SK-N-SH treated with all-trans-retinoic acid at 6 μM for 48 hours (cell line): ENCODE measurements at regions not wholly inside any gene's neighbourhood (a gene's known extent, or its start where the extent isn't known, plus 50 kb on each side); places are given as distances from the start of the nearest gene placed in this dataset.

Experiments used
- ATAC-seq: fragments of 200-7000 bp; cut with Tn5 transposase; 3 replicates; pipeline ENCODE4 v1.9.1; 2020; ENCODE audit warnings: mild to moderate bottlenecking, moderate library complexity
- ARNTL ChIP-seq: fragments of 450-650 bp; formaldehyde crosslinking; IDR thresholded peaks from 2 replicates; pipeline ENCODE4 v1.5.0; 2020; ENCODE audit warnings: low read depth, mild to moderate bottlenecking, moderate library complexity, borderline replicate concordance
- BACH2 ChIP-seq: fragments of 250-450 bp; sonication (Bioruptor Pico); IDR thresholded peaks from 2 replicates; pipeline ENCODE4 v1.9.0; 2021; ENCODE audit warnings: mild to moderate bottlenecking, borderline replicate concordance
- CSDC2 ChIP-seq: fragments of 250-450 bp; sonication (Bioruptor Pico); IDR thresholded peaks from 2 replicates; pipeline ENCODE4 v1.5.0; 2020; ENCODE audit warnings: mild to moderate bottlenecking, moderate library complexity
- ESRRG ChIP-seq: fragments of 250-450 bp; sonication (Bioruptor Pico); IDR thresholded peaks from 2 replicates; pipeline ENCODE4 v1.6.1; 2021; ENCODE audit warnings: mild to moderate bottlenecking
- GLIS3 ChIP-seq: fragments of 250-450 bp; sonication (Bioruptor Pico); IDR thresholded peaks from 2 replicates; pipeline ENCODE4 v1.5.0; 2020; ENCODE audit warnings: mild to moderate bottlenecking, moderate library complexity
- ISL1 ChIP-seq: fragments of 250-450 bp; sonication (Bioruptor Pico); IDR thresholded peaks from 2 replicates; pipeline ENCODE4 v2.1.2; 2022; ENCODE audit warnings: mild to moderate bottlenecking, moderate library complexity
- OSR1 ChIP-seq: fragments of 250-450 bp; sonication (Bioruptor Pico); IDR thresholded peaks from 2 replicates; pipeline ENCODE4 v1.8.0; 2022; ENCODE audit warnings: moderate library complexity, mild to moderate bottlenecking, inconsistent platforms
- PPARA ChIP-seq: fragments of 250-450 bp; sonication (Bioruptor Pico); IDR thresholded peaks from 2 replicates; pipeline ENCODE4 v1.5.0; 2020; ENCODE audit warnings: mild to moderate bottlenecking, borderline replicate concordance
- RARB ChIP-seq: fragments of 250-450 bp; sonication (Bioruptor Pico); IDR thresholded peaks from 2 replicates; pipeline ENCODE4 v1.8.0; 2021; ENCODE audit warnings: mild to moderate bottlenecking, moderate library complexity
- SNAI2 ChIP-seq: fragments of 250-450 bp; sonication (Bioruptor Pico); IDR thresholded peaks from 2 replicates; pipeline ENCODE4 v1.5.0; 2020; ENCODE audit warnings: mild to moderate bottlenecking, moderate library complexity
- TCF4 ChIP-seq: fragments of 250-450 bp; sonication (Bioruptor Pico); IDR thresholded peaks from 2 replicates; pipeline ENCODE4 v1.8.0; 2021; ENCODE audit warnings: mild to moderate bottlenecking, moderate library complexity, borderline replicate concordance
- TOX ChIP-seq: fragments of 250-450 bp; sonication (Bioruptor Pico); IDR thresholded peaks from 2 replicates; pipeline ENCODE4 v1.8.0; 2021; ENCODE audit warnings: mild to moderate bottlenecking, moderate library complexity, borderline replicate concordance
- ZC3H10 ChIP-seq: fragments of 250-450 bp; sonication (Bioruptor Pico); IDR thresholded peaks from 2 replicates; pipeline ENCODE4 v1.5.1; 2021; ENCODE audit warnings: mild to moderate bottlenecking, moderate library complexity
- ZFP3 ChIP-seq: fragments of 250-450 bp; sonication (Bioruptor Pico); IDR thresholded peaks from 2 replicates; pipeline ENCODE4 v1.5.0; 2020; ENCODE audit warnings: mild to moderate bottlenecking, moderate library complexity
- ZFP30 ChIP-seq: fragments of 450-650 bp; formaldehyde crosslinking; IDR thresholded peaks from 2 replicates; pipeline ENCODE4 v1.5.0; 2022; ENCODE audit warnings: mild to moderate bottlenecking, moderate library complexity
- ZNF565 ChIP-seq: fragments of 450-650 bp; formaldehyde crosslinking; conservative IDR thresholded peaks from 2 replicates; pipeline ENCODE4 v1.5.0; 2020; ENCODE audit warnings: low read depth, mild to moderate bottlenecking, moderate library complexity
- ZNF70 ChIP-seq: fragments of 450-650 bp; formaldehyde crosslinking; IDR thresholded peaks from 2 replicates; pipeline ENCODE4 v1.5.0; 2020; ENCODE audit warnings: mild to moderate bottlenecking, moderate library complexity
- ZNF8 ChIP-seq: fragments of 450-650 bp; formaldehyde crosslinking; IDR thresholded peaks from 2 replicates; pipeline ENCODE4 v1.5.0; 2020; ENCODE audit warnings: mild to moderate bottlenecking, moderate library complexity
- TF ChIP-seq, protein P1 (sequence below): fragments of 250-450 bp; sonication (Bioruptor Pico); IDR thresholded peaks from 2 replicates; pipeline ENCODE4 v1.8.0; 2020; ENCODE audit warnings: mild to moderate bottlenecking, moderate library complexity, borderline replicate concordance
- TF ChIP-seq, protein P2 (sequence below): fragments of 250-450 bp; sonication (Bioruptor Pico); IDR thresholded peaks from 2 replicates; pipeline ENCODE4 v1.8.0; 2021; ENCODE audit warnings: low read depth, mild to moderate bottlenecking, moderate library complexity, borderline replicate concordance
- TF ChIP-seq, protein P3 (sequence below): fragments of 250-450 bp; sonication (Bioruptor Pico); IDR thresholded peaks from 2 replicates; pipeline ENCODE4 v1.5.0; 2020; ENCODE audit warnings: mild to moderate bottlenecking, moderate library complexity
- TF ChIP-seq, protein P4 (sequence below): fragments of 250-450 bp; sonication (Bioruptor Pico); IDR thresholded peaks from 2 replicates; pipeline ENCODE4 v1.5.1; 2021; ENCODE audit warnings: mild to moderate bottlenecking, moderate library complexity

DNA sequence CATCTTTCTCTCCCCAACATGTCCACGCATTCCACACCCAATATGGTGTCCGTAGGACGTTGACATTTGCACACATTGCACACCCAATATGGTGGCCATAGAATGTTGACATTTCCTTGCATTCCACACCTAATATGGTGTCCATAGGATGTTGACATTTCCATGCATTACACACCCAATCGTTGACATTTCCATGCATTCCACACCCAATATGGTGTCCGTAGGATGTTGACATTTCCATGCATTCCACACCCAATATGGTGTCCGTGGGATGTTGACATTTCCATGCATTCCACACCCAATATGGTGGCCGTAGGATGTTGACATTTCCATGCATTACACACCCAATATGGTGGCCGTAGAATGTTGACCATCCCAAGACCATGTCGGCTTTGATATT, 88.4 kb upstream of the SHOX start:
- TF ChIP-seq ZNF565 (CRISPR knock-in tag) = no peak
- no peak for TF ChIP-seq RARB (CRISPR knock-in tag)
- no peak for TF ChIP-seq ZNF70 (CRISPR knock-in tag)
- no peak for TF ChIP-seq PPARA
- TF ChIP-seq, protein P1, sequence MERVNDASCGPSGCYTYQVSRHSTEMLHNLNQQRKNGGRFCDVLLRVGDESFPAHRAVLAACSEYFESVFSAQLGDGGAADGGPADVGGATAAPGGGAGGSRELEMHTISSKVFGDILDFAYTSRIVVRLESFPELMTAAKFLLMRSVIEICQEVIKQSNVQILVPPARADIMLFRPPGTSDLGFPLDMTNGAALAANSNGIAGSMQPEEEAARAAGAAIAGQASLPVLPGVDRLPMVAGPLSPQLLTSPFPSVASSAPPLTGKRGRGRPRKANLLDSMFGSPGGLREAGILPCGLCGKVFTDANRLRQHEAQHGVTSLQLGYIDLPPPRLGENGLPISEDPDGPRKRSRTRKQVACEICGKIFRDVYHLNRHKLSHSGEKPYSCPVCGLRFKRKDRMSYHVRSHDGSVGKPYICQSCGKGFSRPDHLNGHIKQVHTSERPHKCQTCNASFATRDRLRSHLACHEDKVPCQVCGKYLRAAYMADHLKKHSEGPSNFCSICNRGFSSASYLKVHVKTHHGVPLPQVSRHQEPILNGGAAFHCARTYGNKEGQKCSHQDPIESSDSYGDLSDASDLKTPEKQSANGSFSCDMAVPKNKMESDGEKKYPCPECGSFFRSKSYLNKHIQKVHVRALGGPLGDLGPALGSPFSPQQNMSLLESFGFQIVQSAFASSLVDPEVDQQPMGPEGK (CRISPR knock-in tag) = no peak
- TF ChIP-seq ESRRG (CRISPR knock-in tag) = no peak
- TF ChIP-seq TCF4 (CRISPR knock-in tag) = no peak
- TF ChIP-seq ARNTL (CRISPR knock-in tag) = no peak
- no peak for TF ChIP-seq OSR1 (CRISPR knock-in tag)
- no peak for TF ChIP-seq GLIS3 (CRISPR knock-in tag)
- TF ChIP-seq, protein P2, sequence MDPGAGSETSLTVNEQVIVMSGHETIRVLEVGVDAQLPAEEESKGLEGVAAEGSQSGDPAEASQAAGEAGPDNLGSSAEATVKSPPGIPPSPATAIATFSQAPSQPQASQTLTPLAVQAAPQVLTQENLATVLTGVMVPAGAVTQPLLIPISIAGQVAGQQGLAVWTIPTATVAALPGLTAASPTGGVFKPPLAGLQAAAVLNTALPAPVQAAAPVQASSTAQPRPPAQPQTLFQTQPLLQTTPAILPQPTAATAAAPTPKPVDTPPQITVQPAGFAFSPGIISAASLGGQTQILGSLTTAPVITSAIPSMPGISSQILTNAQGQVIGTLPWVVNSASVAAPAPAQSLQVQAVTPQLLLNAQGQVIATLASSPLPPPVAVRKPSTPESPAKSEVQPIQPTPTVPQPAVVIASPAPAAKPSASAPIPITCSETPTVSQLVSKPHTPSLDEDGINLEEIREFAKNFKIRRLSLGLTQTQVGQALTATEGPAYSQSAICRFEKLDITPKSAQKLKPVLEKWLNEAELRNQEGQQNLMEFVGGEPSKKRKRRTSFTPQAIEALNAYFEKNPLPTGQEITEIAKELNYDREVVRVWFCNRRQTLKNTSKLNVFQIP (CRISPR knock-in tag) = no peak
- TF ChIP-seq ZNF8 (CRISPR knock-in tag) = no peak
- TF ChIP-seq CSDC2 = no peak
- no peak for TF ChIP-seq TOX (CRISPR knock-in tag)
- no peak for ATAC-seq

DNA sequence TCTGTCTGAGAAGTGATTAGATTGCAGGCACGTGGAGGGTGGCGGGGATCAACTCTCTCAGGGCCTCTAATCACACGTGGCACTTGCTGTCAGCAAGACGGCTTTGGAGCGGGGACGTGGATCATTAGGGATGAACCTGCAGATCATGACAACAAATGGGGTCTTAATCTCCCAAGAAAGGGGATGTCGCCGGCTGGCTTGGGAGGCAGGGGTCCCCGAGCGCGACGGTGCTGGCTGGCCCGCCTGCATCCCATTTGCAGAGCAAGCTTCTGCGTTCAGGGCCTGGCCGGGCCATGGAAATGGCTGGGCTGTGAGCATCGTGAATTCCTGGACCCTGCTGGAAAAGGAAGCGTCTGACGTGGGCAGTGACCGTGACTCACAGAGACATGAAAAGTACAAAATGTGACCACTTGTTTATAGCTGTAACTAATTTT, 85.1 kb upstream of the SHOX start:
- TF ChIP-seq ZNF8 (CRISPR knock-in tag) = no peak
- TF ChIP-seq OSR1 (CRISPR knock-in tag) = no peak
- TF ChIP-seq ARNTL (CRISPR knock-in tag) = no peak
- TF ChIP-seq ESRRG (CRISPR knock-in tag) = no peak
- TF ChIP-seq ZFP30 (CRISPR knock-in tag) = no peak
- TF ChIP-seq TOX (CRISPR knock-in tag) = no peak
- no peak for TF ChIP-seq SNAI2 (CRISPR knock-in tag)
- TF ChIP-seq ISL1 (CRISPR knock-in tag) = no peak
- TF ChIP-seq, protein P1 (CRISPR knock-in tag) = no peak
- TF ChIP-seq ZNF565 (CRISPR knock-in tag) = no peak
- TF ChIP-seq ZFP3 (CRISPR knock-in tag) = no peak
- no peak for ATAC-seq

DNA sequence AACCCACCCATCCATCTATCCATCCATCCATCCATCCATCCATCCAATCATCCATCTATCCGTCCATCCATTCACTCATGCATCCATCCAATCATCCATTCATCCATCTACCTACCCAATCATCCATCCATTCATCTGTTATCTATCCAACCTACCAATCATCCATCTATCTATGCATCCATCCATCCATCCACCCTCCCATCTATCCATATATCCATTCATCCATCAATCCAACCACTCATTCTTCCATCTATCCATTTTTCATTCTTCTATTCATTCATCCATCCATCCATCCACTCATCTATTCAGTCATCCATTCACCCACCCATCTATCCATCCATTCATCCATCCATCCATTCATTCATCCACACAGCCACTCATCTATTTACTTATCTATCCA, 80.1 kb upstream of the SHOX start:
- ATAC-seq = no peak
- TF ChIP-seq ZNF565 (CRISPR knock-in tag) (no peak), ZFP30 (CRISPR knock-in tag) (no peak), BACH2 (no peak), ZNF8 (CRISPR knock-in tag) (no peak), OSR1 (CRISPR knock-in tag) (no peak), ARNTL (CRISPR knock-in tag) (no peak), ZC3H10 (CRISPR knock-in tag) (no peak), ISL1 (CRISPR knock-in tag) (no peak), SNAI2 (CRISPR knock-in tag) (no peak), TCF4 (CRISPR knock-in tag) (no peak), ZFP3 (CRISPR knock-in tag) (no peak), PPARA (no peak), ZNF70 (CRISPR knock-in tag) (no peak)
- TF ChIP-seq, protein P3, sequence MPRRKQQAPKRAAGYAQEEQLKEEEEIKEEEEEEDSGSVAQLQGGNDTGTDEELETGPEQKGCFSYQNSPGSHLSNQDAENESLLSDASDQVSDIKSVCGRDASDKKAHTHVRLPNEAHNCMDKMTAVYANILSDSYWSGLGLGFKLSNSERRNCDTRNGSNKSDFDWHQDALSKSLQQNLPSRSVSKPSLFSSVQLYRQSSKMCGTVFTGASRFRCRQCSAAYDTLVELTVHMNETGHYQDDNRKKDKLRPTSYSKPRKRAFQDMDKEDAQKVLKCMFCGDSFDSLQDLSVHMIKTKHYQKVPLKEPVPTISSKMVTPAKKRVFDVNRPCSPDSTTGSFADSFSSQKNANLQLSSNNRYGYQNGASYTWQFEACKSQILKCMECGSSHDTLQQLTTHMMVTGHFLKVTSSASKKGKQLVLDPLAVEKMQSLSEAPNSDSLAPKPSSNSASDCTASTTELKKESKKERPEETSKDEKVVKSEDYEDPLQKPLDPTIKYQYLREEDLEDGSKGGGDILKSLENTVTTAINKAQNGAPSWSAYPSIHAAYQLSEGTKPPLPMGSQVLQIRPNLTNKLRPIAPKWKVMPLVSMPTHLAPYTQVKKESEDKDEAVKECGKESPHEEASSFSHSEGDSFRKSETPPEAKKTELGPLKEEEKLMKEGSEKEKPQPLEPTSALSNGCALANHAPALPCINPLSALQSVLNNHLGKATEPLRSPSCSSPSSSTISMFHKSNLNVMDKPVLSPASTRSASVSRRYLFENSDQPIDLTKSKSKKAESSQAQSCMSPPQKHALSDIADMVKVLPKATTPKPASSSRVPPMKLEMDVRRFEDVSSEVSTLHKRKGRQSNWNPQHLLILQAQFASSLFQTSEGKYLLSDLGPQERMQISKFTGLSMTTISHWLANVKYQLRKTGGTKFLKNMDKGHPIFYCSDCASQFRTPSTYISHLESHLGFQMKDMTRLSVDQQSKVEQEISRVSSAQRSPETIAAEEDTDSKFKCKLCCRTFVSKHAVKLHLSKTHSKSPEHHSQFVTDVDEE (CRISPR knock-in tag) = no peak
- TF ChIP-seq, protein P1 (CRISPR knock-in tag) = no peak
- TF ChIP-seq, protein P4, sequence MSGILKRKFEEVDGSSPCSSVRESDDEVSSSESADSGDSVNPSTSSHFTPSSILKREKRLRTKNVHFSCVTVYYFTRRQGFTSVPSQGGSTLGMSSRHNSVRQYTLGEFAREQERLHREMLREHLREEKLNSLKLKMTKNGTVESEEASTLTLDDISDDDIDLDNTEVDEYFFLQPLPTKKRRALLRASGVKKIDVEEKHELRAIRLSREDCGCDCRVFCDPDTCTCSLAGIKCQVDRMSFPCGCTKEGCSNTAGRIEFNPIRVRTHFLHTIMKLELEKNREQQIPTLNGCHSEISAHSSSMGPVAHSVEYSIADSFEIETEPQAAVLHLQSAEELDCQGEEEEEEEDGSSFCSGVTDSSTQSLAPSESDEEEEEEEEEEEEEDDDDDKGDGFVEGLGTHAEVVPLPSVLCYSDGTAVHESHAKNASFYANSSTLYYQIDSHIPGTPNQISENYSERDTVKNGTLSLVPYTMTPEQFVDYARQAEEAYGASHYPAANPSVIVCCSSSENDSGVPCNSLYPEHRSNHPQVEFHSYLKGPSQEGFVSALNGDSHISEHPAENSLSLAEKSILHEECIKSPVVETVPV (CRISPR knock-in tag) = no peak
- TF ChIP-seq, protein P2 (CRISPR knock-in tag) = no peak
